ENCODE measurements at regions not wholly inside any gene's neighbourhood (a gene's known extent, or its start where the extent isn't known, plus 50 kb on each side); places are given as distances from the start of the nearest gene placed in this dataset.

DNA sequence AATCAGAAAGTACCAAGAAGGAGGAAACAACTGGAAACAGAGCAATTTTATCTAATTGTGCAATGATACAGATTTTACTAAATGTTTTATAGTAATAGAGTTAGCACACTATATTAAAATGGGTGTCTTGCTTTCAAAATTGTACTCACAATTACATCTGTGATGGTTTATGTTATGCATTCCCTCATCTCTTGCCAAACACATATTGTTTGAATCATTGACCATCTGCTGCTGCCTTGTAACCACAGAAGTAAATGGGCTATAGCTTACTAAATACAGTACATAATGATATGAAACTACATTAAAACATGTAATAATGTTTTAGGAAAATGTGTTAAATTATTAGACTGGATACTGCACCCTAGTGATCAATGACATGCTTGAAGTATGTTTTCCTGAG, 158.1 kb downstream of the SLC25A46 start:
- no peak overlapping the region for H3K27ac ChIP-seq (ENCODE audit: low read depth in 1 of 2, low read length in 2 of 2)
- no peaks in the 10 kb centered on the region for H3K4me1 ChIP-seq (ENCODE audit: control insufficient read depth in 1 of 2, insufficient read depth in 2 of 2, low read length in 2 of 2)
- Mint-ChIP-seq H3K9me3 (peaks cover 7 to 14% (median 11%) of the 10 kb centered on the region in 7 donors), H3K27ac (no peak overlapping the region), H3K4me3 (no peak overlapping the region), H3K36me3 (no peaks in the 10 kb centered on the region), H3K27me3 (ENCODE audit: low read depth in 3 of 3) (peaks cover 0 to 2% (median 2%) of the 10 kb centered on the region in 3 donors), H3K4me1 (no peaks in the 10 kb centered on the region)
- no peak overlapping the region for H3K9ac ChIP-seq (ENCODE audit: insufficient read depth, low read length, poor library complexity, severe bottlenecking)
- no peaks in the 10 kb centered on the region for H3K79me2 ChIP-seq (ENCODE audit: insufficient read depth, low read length)
- no peaks in the 10 kb centered on the region for H3K36me3 ChIP-seq (replicated peaks in 1 of 2; ENCODE audit: control insufficient read depth in 1 of 2, insufficient read depth in 2 of 2, low read length in 2 of 2)
- intact Hi-C loops (cut with micrococcal nuclease) = no loop called here
- H3K4me2 ChIP-seq (replicated peaks; ENCODE audit: extremely low read depth, low read length, poor library complexity, severe bottlenecking) = no peak overlapping the region
- H3K9me3 ChIP-seq (replicated peaks in 1 of 2; ENCODE audit: control insufficient read depth in 1 of 2, insufficient read depth in 1 of 2, low read length in 2 of 2) = peaks cover 0 to 15% of the 10 kb centered on the region in 2 donors
- no peak for DNase-seq
- H3K27me3 ChIP-seq (ENCODE audit: control insufficient read depth in 2 of 2, insufficient read depth in 2 of 2, low read length in 2 of 2) = no peaks in the 10 kb centered on the region
- no peak overlapping the region for H3K4me3 ChIP-seq (replicated peaks in 1 of 3; ENCODE audit: low read depth in 2 of 3, low read length in 3 of 3)
- H2AFZ ChIP-seq (ENCODE audit: insufficient read depth, low read depth, low read length, poor library complexity, severe bottlenecking) = no peak overlapping the region
- TF ChIP-seq, protein P1, sequence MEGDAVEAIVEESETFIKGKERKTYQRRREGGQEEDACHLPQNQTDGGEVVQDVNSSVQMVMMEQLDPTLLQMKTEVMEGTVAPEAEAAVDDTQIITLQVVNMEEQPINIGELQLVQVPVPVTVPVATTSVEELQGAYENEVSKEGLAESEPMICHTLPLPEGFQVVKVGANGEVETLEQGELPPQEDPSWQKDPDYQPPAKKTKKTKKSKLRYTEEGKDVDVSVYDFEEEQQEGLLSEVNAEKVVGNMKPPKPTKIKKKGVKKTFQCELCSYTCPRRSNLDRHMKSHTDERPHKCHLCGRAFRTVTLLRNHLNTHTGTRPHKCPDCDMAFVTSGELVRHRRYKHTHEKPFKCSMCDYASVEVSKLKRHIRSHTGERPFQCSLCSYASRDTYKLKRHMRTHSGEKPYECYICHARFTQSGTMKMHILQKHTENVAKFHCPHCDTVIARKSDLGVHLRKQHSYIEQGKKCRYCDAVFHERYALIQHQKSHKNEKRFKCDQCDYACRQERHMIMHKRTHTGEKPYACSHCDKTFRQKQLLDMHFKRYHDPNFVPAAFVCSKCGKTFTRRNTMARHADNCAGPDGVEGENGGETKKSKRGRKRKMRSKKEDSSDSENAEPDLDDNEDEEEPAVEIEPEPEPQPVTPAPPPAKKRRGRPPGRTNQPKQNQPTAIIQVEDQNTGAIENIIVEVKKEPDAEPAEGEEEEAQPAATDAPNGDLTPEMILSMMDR (IDR thresholded peaks at IDR 0.05) = no peak
- no peaks in the 10 kb centered on the region for H4K20me1 ChIP-seq (ENCODE audit: insufficient read depth, low read length)

DNA sequence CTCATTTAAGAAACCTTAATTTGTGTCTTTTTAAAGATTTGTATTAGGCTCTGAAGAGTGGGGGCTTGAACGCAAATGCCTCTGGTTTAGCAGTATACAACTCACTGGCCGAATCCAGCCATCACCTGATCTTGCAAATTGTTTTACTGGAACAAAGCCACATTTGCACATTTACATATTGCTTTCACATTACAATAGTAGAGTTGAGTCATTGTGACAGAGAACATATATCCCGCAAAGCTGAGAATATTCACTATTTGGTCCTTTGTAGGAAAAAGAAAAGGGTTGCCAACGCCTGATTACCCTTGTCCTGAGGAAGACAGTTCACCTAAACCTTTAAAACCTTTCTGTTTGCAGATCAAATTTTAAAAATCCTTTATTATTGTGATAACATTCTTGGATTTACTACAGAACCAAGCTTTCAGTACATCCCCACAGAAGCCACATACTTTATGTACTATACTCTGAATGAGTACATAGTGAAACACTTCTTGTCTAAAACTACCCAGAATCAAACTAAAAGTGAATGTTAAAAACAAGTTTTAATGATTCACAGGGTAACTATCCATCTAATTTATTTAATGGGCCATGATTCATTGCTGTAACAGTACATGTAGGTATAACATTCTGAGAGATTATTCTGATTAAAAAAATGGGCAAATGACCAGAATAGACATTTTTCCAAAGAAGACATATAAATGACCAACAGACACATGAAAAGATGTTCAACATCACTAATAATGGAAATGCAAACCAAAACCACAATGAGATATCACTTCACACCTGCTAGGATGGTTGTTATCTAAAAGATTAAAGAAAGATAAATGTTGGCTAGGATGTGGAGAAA, 161.0 kb downstream of the SLC25A46 start:
- Mint-ChIP-seq H3K27ac (no peak overlapping the region), H3K27me3 (ENCODE audit: low read depth in 3 of 3) (peaks cover 0 to 2% (median 2%) of the 10 kb centered on the region in 3 donors), H3K9me3 (peaks cover 0 to 5% (median 3%) of the 10 kb centered on the region in 7 donors), H3K4me1 (no peaks in the 10 kb centered on the region), H3K36me3 (no peaks in the 10 kb centered on the region), H3K4me3 (no peak overlapping the region)
- Histone ChIP-seq H3K4me2 (replicated peaks; ENCODE audit: extremely low read depth, low read length, poor library complexity, severe bottlenecking) (no peak overlapping the region), H2AFZ (ENCODE audit: insufficient read depth, low read depth, low read length, poor library complexity, severe bottlenecking) (no peak overlapping the region), H3K27me3 (ENCODE audit: control insufficient read depth in 2 of 2, insufficient read depth in 2 of 2, low read length in 2 of 2) (no peaks in the 10 kb centered on the region), H3K36me3 (replicated peaks in 1 of 2; ENCODE audit: control insufficient read depth in 1 of 2, insufficient read depth in 2 of 2, low read length in 2 of 2) (no peaks in the 10 kb centered on the region), H3K9me3 (replicated peaks in 1 of 2; ENCODE audit: control insufficient read depth in 1 of 2, insufficient read depth in 1 of 2, low read length in 2 of 2) (no peaks in the 10 kb centered on the region), H3K4me1 (ENCODE audit: control insufficient read depth in 1 of 2, insufficient read depth in 2 of 2, low read length in 2 of 2) (no peaks in the 10 kb centered on the region), H3K9ac (ENCODE audit: insufficient read depth, low read length, poor library complexity, severe bottlenecking) (no peak overlapping the region), H4K20me1 (ENCODE audit: insufficient read depth, low read length) (no peaks in the 10 kb centered on the region), H3K79me2 (ENCODE audit: insufficient read depth, low read length) (no peaks in the 10 kb centered on the region), H3K4me3 (replicated peaks in 1 of 3; ENCODE audit: low read depth in 2 of 3, low read length in 3 of 3) (no peak overlapping the region), H3K27ac (ENCODE audit: low read depth in 1 of 2, low read length in 2 of 2) (no peak overlapping the region)
- intact Hi-C loops (cut with micrococcal nuclease) = no loop called here
- no peak for DNase-seq
- no CpG with 5 or more reads among the region's 4 CpGs for WGBS (ENCODE audit: insufficient coverage)
- TF ChIP-seq, protein P1 (IDR thresholded peaks at IDR 0.05) = no peak

Measured in CD14-positive monocyte (primary cell).